H9 (cell line): ENCODE measurements at regions not wholly inside any gene's neighbourhood (a gene's known extent, or its start where the extent isn't known, plus 50 kb on each side); places are given as distances from the start of the nearest gene placed in this dataset.

ENCODE experiments used
- DNase-seq: peaks from one replicate; pipeline ENCODE4 v3.0.0-alpha.2; 2017
- H2AFZ ChIP-seq: one replicate; pipeline ENCODE4 v1.6.1; 2013; ENCODE audit warnings: mild to moderate bottlenecking, low read length, control low read depth, moderate library complexity
- H2AK5ac ChIP-seq: 2 replicates; pipeline ENCODE4 v1.6.1; 2013; ENCODE audit warnings: low read length, control low read depth, mixed read lengths; ENCODE audit not compliant: insufficient read length
- H2BK120ac ChIP-seq: one replicate; pipeline ENCODE4 v1.6.1; 2013; ENCODE audit warnings: low read depth, mild to moderate bottlenecking, low read length, control low read depth, inconsistent platforms; ENCODE audit not compliant: poor library complexity, severe bottlenecking
- H2BK12ac ChIP-seq: 2 replicates; pipeline ENCODE4 v1.6.1; 2013; ENCODE audit warnings: low read length, control low read depth, mixed read lengths, low read depth; ENCODE audit not compliant: insufficient read length
- H2BK15ac ChIP-seq: 2 replicates; pipeline ENCODE4 v1.6.1; 2013; ENCODE audit warnings: low read depth, low read length, control low read depth
- H2BK20ac ChIP-seq: one replicate; pipeline ENCODE4 v1.6.1; 2013; ENCODE audit warnings: low read depth, mild to moderate bottlenecking, low read length, control low read depth, inconsistent platforms; ENCODE audit not compliant: poor library complexity, severe bottlenecking
- H2BK5ac ChIP-seq: 2 replicates; pipeline ENCODE4 v1.6.1; 2013; ENCODE audit warnings: low read length, control low read depth, mixed read lengths; ENCODE audit not compliant: insufficient read length
- H3K14ac ChIP-seq: 2 replicates; pipeline ENCODE4 v1.6.1; 2013; ENCODE audit warnings: low read length, control low read depth; ENCODE audit not compliant: insufficient read depth
- H3K18ac ChIP-seq: 2 replicates; pipeline ENCODE4 v1.6.1; 2013; ENCODE audit warnings: low read depth, mild to moderate bottlenecking, mixed read lengths, low read length, control low read depth; ENCODE audit not compliant: insufficient read length
- H3K23ac ChIP-seq: 2 replicates; pipeline ENCODE4 v1.6.1; 2013; ENCODE audit warnings: low read length, control low read depth, mixed read lengths, low read depth; ENCODE audit not compliant: insufficient read length
- H3K23me2 ChIP-seq: 2 replicates; pipeline ENCODE4 v1.6.1; 2013; ENCODE audit warnings: low read depth, mild to moderate bottlenecking, mixed read lengths, low read length, control low read depth; ENCODE audit not compliant: insufficient read length, poor library complexity, severe bottlenecking
- H3K27ac ChIP-seq: 2 replicates; pipeline ENCODE4 v1.5.1; 2013; ENCODE audit warnings: low read length, control low read depth, mixed read lengths, low read depth; ENCODE audit not compliant: insufficient read length
- H3K27me3 ChIP-seq: 2 replicates; pipeline ENCODE4 v1.6.1; 2013; ENCODE audit warnings: low read length, control low read depth, inconsistent platforms; ENCODE audit not compliant: insufficient read depth
- H3K4ac ChIP-seq: 2 replicates; pipeline ENCODE4 v1.6.1; 2013; ENCODE audit warnings: low read depth, mild to moderate bottlenecking, control low read depth, inconsistent platforms, low read length, moderate library complexity
- H3K4me1 ChIP-seq: 2 replicates; pipeline ENCODE4 v1.6.1; 2013; ENCODE audit warnings: low read length, control low read depth, inconsistent platforms; ENCODE audit not compliant: insufficient read depth
- H3K4me2 ChIP-seq: 2 replicates; pipeline ENCODE4 v1.6.1; 2013; ENCODE audit warnings: low read length, control low read depth, mixed read lengths; ENCODE audit not compliant: insufficient read length, insufficient read depth
- H3K56ac ChIP-seq: 2 replicates; pipeline ENCODE4 v1.6.1; 2013; ENCODE audit warnings: low read depth, mild to moderate bottlenecking, mixed read lengths, low read length, control low read depth; ENCODE audit not compliant: insufficient read length
- H3K79me1 ChIP-seq: 2 replicates; pipeline ENCODE4 v1.6.1; 2013; ENCODE audit warnings: low read depth, mild to moderate bottlenecking, moderate library complexity, low read length, control low read depth, inconsistent platforms; ENCODE audit not compliant: insufficient read depth, poor library complexity, severe bottlenecking
- H3K79me2 ChIP-seq: 2 replicates; pipeline ENCODE4 v1.6.1; 2013; ENCODE audit warnings: low read length, control low read depth, inconsistent platforms; ENCODE audit not compliant: insufficient read depth
- H3K9ac ChIP-seq: 2 replicates; pipeline ENCODE4 v1.6.1; 2013; ENCODE audit warnings: low read length, control low read depth, mixed read lengths; ENCODE audit not compliant: insufficient read length; ENCODE audit errors: extremely low read depth
- H3K9me3 ChIP-seq: one replicate; pipeline ENCODE4 v1.6.1; 2013; ENCODE audit warnings: low read depth, low read length, inconsistent platforms; ENCODE audit not compliant: control insufficient read depth
- H3T11ph ChIP-seq: one replicate; pipeline ENCODE4 v1.6.1; 2013; ENCODE audit warnings: mild to moderate bottlenecking, low read length, control low read depth, inconsistent platforms
- H4K20me1 ChIP-seq: one replicate; pipeline ENCODE4 v1.6.1; 2013; ENCODE audit not compliant: control insufficient read depth, insufficient read length, insufficient read depth
- H4K5ac ChIP-seq: 2 replicates; pipeline ENCODE4 v1.6.1; 2013; ENCODE audit warnings: low read depth, mild to moderate bottlenecking, mixed read lengths, low read length, control low read depth; ENCODE audit not compliant: insufficient read length
- H4K8ac ChIP-seq: replicated peaks from 2 replicates; pipeline ENCODE4 v1.6.1; 2013; ENCODE audit warnings: low read length, control low read depth, mixed read lengths, low read depth; ENCODE audit not compliant: insufficient read length
- H4K91ac ChIP-seq: 2 replicates; pipeline ENCODE4 v1.6.1; 2013; ENCODE audit warnings: low read depth, mild to moderate bottlenecking, moderate library complexity, mixed read lengths, low read length, control low read depth; ENCODE audit not compliant: insufficient read length
- H3K27ac Mint-ChIP-seq, 3 experiments: 2 replicates in 2 of 3; 3 replicates in 1 of 3; pipeline ENCODE4 v1.8.0; 2020 to 2021; ENCODE audit warnings: mixed read lengths in 3 of 3, mild to moderate bottlenecking in 1 of 3, moderate library complexity in 1 of 3
- H3K27me3 Mint-ChIP-seq: 2 replicates; pipeline ENCODE4 v1.8.0; 2021; ENCODE audit warnings: low read depth, mild to moderate bottlenecking, moderate library complexity, mixed read lengths
- H3K36me3 Mint-ChIP-seq, 3 experiments: 2 replicates in 2 of 3; 3 replicates in 1 of 3; pipeline ENCODE4 v1.8.0; 2020 to 2021; ENCODE audit warnings: low read depth in 3 of 3, mixed read lengths in 3 of 3; ENCODE audit not compliant: insufficient read depth in 1 of 3
- H3K4me1 Mint-ChIP-seq, 2 experiments: 2 replicates each; pipeline ENCODE4 v1.8.0; 2020; ENCODE audit warnings: mixed read lengths in 2 of 2
- H3K4me3 Mint-ChIP-seq, 2 experiments: 2 replicates in 1 of 2; 3 replicates in 1 of 2; pipeline ENCODE4 v1.8.0; 2020 to 2021; ENCODE audit warnings: mild to moderate bottlenecking in 2 of 2, mixed read lengths in 2 of 2, moderate library complexity in 1 of 2
- H3K9me3 Mint-ChIP-seq, 2 experiments: 2 replicates in 1 of 2; 3 replicates in 1 of 2; pipeline ENCODE4 v1.8.0; 2020; ENCODE audit warnings: mild to moderate bottlenecking in 2 of 2, mixed read lengths in 2 of 2, moderate library complexity in 1 of 2
- CTCF ChIP-seq: fragments of 200-600 bp; sonication (generic); conservative IDR thresholded peaks from 3 replicates; pipeline ENCODE4 v1.8.0; 2021; ENCODE audit warnings: antibody characterized with exemption, mild to moderate bottlenecking
- WGBS: extraction: QIAGEN DNeasy Blood & Tissue Kit; methylation state at CpG from one replicate; pipeline ENCODE4 v1.1.7; 2013; ENCODE audit warnings: missing lambda C conversion rate, low lambda C conversion rate, mixed read lengths; ENCODE audit not compliant: insufficient read length; ENCODE audit errors: extremely low coverage; 5-methylcytosine and 5-hydroxymethylcytosine counted together

- no peak overlapping the region for H2BK20ac ChIP-seq
- H3K79me1 ChIP-seq = no peaks in the 10 kb centered on the region
- H3K4me1 ChIP-seq = no peaks in the 10 kb centered on the region
- Mint-ChIP-seq H3K4me1 (no peaks in the 10 kb centered on the region), H3K27ac (no peak overlapping the region), H3K27me3 (peaks cover 1% of the 10 kb centered on the region), H3K9me3 (peaks cover 0 to 3% of the 10 kb centered on the region in 2 experiments; a peak in 2 of 5 replicates), H3K36me3 (no peaks in the 10 kb centered on the region), H3K4me3 (no peak overlapping the region)
- no peaks in the 10 kb centered on the region for H3K9me3 ChIP-seq
- H3K23ac ChIP-seq = no peak overlapping the region
- H4K91ac ChIP-seq = no peak overlapping the region
- H3K27me3 ChIP-seq = no peaks in the 10 kb centered on the region
- no peak overlapping the region for H3K4ac ChIP-seq
- no peak overlapping the region for H3K56ac ChIP-seq
- no peaks in the 10 kb centered on the region for H3K79me2 ChIP-seq
- no peak overlapping the region for H4K8ac ChIP-seq
- H2AFZ ChIP-seq = no peak overlapping the region
- H4K5ac ChIP-seq = no peak overlapping the region
- DNase-seq = no peak
- H2BK120ac ChIP-seq = no peak overlapping the region
- no peak overlapping the region for H3K14ac ChIP-seq
- no peak overlapping the region for H3K9ac ChIP-seq
- no peak overlapping the region for H3K27ac ChIP-seq
- H2BK5ac ChIP-seq = no peak overlapping the region
- H3K18ac ChIP-seq = no peak overlapping the region
- no CpG with 5 or more reads among the region's 7 CpGs for WGBS
- no peaks in the 10 kb centered on the region for H4K20me1 ChIP-seq
- H2BK12ac ChIP-seq = no peak overlapping the region
- TF ChIP-seq CTCF = no peak
- no peaks in the 10 kb centered on the region for H3K23me2 ChIP-seq
- no peak overlapping the region for H3K4me2 ChIP-seq
- H2AK5ac ChIP-seq = no peak overlapping the region
- no peak overlapping the region for H3T11ph ChIP-seq
- no peak overlapping the region for H2BK15ac ChIP-seq
Measured at GRCh38 chr6:3962291-3963280, 113.4 kb downstream of the FAM50B start.
